GM19455 (cell line): ENCODE measurements at regions not wholly inside any gene's neighbourhood (a gene's known extent, or its start where the extent isn't known, plus 50 kb on each side); places are given as distances from the start of the nearest gene placed in this dataset.
A peak's percentile ranks its signal among the peaks of the same experiment; 100 is the strongest.
"Not testable (repeated sequence)": the region's sequence is repeated elsewhere in the genome, so short reads cannot be mapped to it uniquely, and the experiment has no call there.

ENCODE experiments used
- ATAC-seq: cut with Tn5 transposase; IDR thresholded peaks from one replicate; pipeline ENCODE4 v1.9.1; 2021; ENCODE audit not compliant: unreplicated experiment

DNA sequence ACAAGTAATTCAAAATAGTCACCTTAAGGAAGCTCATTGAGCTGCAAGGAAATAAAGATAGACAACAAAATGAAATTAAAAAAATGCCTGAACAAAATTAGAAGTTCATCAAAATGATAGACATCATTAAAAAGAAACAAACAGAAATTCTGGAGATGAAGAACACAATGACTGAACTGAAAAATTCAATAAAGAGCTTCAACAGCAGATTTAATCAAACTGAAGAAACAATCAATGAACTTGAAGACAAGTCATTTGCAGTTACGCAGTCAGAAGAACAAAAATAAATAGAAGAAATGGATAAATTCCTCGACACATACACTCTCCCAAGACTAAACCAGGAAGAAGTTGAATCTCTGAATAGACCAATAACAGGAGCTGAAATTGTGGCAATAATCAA is 390.0 kb upstream of the SPAG17 start:
- ATAC-seq = no peak

DNA sequence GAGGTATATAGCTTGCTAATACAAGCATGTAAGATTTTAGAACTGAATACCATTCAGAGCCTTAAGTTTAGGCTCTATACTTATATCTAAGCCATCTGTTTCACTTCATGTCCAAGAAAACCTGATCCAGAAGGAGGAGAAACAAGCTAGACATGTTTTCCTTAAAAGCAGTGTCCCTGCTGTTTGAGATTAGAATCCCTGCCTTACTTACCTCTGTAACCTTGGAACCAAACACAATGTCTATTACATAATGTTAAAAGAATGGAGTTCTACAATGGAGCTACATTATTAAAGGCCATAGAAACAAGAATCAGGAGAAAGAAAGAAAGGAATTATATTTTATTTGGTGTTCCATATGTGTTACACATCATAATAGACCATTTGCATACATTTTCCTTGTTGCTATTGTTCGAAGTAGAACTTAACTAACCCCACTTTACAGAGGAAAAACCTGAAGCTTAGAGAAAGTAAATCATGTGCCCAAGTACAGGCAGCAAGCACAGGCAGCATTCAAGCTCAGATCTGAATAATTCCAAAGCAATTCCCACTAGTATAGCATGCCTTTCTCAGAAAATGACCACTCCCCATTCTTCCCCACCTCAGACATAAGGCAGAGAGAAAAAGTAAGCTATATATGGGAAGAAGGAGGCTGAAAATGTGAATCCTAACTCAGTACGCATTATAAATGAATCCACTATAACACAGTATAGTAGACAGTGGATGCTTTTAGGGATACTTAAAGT is 380.1 kb upstream of the SPAG17 start:
- no peak for ATAC-seq

DNA sequence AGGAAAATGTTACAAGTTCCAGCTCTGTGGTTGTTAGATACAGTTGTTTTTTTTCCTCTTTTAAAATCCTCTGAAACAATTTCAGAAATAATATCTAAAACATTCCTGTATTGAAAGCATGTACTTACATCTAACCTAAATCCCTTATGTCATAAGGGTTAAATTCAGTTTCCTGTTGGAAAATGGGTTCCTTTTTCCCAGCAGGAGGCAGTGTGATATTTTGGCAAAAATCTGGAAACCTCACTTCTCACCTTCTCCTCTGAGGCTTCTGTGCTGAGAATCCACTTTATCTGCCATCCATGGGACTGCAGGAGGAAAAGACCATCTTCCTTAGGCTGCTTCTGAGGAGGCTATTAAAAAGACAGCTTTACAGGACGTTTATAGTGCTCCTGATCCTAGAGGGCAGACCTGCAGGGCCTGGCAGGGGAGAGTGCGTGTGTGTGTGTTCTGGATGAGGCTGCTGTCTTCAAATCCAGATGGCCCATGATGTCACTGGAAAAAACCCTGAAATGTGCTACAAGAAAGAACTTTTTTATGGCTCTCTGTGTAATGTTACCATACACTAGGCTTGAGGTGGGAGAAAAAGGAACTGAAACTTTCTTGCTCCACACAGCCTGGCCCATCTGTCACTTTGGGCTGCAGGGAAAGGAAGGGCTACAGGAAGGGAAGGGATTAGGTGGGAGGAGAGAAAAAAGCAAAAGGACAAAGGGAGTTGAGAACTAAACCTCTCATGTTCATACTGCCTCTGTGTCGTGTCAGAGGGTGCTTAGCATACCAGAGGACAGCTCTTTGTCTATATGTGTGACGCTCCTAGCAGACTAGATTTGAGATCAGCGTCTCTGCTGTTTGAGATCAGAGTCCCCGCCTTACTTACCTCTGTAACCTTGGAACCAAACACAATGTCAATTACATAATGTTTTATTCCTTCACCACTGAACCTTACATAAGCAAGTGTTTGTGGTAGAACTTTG is 379.2 kb upstream of the SPAG17 start:
- peak; percentile 59 for ATAC-seq

DNA sequence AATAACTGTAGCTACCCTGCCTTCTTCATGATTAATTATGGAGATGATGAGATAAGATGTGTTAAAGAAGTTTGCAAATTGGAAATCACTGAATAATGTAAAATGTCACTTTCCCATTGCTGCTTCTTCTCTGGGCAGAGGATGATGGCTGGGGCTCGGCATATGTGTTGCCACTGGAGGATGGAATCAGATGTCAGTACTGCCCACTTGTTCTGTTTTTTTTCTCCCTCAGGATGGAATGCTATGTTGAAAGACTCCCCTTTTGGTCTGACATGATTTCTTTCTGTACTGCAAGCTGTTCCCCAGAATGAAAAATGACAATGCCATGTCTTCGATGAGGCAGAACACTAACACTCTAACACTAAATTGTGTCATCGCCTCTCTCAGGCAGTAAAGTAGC is 373.9 kb upstream of the SPAG17 start:
- no peak for ATAC-seq

DNA sequence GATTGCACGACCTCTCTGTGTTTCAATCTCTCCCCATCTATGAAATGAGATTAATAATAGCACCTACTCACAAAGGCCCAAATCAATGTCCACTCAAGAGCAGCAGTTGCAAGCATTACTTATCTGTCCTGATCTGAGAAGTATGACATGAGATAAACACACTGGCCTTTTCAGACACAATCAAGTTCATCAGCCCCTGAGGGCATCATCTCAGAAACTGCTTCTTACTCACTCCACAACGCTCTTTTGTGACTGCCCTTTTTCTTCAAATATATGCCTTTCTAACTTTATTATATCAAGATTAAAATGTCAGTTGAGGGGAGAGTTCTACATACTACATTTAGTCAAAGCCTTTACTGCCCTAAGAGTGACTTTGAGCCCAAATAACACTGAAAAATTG is 371.9 kb upstream of the SPAG17 start:
- ATAC-seq = no peak

DNA sequence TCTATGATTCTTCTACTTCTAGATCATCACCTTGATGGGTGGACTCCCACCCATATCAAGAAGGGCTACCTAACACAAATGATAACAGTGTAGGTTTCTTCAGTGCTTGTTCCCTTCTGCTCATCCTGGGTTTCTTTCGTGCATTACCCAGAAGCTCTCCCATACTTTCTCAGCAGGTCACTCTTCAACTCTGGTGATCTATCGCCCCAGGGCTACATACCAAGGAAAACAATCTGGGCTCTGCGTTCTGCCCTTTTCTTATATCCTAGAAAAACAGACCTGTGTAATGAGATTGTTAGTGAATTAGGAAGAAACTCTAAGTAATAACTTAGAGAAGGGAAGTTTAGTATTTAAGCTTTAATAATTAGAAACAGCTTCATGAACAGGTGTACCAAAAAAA is 370.6 kb upstream of the SPAG17 start:
- ATAC-seq = no peak

DNA sequence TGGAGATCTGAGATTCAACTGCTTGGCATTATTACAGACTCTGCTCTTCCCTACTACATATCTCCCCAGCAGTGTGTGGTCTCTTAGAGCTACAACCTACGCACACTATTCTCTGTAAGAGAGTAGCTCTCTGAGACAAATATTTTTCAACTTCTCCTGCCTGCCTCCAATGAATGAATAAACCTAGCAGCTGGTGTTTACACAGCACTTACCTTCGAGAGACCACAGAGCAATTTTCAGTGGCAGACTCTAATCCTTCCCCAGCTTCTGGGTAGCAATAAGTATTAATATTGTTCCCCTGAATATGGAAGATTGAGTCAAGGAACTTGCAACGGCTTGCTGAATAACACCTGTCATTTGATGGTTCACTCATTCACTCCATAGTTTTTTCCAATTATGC is 350.9 kb upstream of the SPAG17 start:
- no peak for ATAC-seq

DNA sequence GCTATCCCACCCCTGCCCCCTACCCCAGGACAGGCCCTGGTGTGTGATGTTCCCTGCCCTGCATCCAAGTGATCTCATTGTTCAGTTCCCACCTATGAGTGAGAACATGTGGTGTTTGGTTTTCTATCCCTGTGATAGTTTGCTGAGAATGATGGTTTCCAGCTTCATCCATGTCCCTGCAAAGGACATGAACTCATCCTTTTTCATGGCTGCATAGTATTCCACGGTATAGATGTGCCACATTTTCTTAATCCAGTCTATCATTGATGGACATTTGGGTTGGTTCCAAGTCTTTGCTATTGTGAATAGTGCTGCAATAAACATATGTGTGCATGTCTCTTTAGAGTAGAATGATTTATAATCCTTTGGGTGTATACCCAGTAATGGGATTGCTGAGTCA is 326.9 kb upstream of the SPAG17 start:
- not testable (repeated sequence) for ATAC-seq

DNA sequence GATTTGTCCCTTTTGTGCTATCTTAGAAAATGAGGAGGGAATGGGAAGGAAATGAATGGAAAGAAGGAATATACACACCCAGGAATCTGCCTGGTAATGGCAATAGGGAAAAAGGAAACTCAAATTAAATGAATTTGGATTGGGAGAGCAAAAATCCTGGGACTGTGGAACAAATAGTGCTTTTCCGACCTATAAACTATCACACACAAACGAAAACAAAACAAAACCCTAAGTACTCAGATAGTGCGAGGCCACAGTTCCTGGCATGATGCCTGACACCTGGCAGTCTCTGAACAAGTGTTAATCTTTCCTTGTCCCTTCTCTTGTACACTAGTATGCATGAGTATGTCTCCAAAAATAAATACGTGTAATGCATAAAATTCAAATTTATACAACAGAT is 319.8 kb upstream of the SPAG17 start:
- no peak for ATAC-seq

DNA sequence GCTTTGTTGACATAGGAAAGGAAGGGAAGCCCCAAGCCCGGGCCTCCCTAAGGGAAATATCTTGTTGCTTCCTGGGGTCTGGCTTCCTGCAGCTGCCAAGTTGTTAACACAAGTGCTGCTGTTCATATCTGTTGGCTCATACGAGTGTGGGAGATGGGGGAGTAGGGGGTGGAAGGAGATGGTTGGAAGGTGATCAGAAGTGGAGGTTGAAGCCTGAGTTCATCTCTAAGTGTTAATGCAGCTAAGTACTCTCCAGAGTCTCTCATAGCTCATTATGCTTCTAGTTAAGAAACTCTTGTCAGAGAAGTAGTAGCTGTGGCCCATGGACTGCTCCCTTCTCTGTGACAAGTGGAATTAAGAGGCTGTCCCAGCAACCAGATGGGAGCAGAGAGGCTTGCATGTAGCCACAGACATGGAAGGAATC is 319.2 kb upstream of the SPAG17 start:
- no peak for ATAC-seq

DNA sequence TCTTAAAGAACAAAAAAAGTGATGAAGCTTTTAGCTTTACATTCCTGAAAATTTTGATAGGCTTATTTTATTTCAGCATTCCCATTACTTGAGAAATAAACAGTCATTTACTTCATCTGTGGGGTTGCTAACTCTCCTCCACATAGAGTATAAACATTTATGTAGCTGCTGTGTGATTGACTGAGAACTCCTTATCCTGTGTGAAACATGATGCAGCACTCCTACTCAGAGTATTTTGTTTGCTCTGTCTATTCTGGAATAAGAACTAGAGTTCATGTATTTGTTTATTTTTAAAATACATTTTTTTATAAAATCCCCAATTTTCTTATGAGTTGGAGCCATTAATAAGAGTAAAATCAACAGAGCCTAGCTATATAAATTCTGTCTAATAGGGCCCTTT is 318.7 kb upstream of the SPAG17 start:
- ATAC-seq = no peak

DNA sequence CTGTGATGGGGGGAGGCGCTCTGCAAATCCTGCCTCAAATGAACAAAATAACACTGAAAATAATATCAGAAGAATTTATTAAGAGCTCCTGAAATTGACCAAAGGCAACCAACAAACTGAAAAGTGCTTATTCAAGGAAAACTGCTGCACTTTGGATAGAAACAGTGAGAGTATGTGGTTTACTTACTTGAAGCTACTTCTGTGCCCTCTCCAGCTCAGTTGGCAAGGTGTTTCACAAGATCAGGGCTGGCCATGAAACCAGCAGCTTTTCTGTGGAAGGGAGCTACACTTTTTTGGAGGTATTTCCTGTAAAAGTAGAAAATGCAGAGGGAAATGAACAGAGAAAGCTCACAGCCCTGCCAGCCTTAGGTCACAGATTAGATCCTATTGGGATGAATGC is 310.0 kb upstream of the SPAG17 start:
- ATAC-seq = no peak

DNA sequence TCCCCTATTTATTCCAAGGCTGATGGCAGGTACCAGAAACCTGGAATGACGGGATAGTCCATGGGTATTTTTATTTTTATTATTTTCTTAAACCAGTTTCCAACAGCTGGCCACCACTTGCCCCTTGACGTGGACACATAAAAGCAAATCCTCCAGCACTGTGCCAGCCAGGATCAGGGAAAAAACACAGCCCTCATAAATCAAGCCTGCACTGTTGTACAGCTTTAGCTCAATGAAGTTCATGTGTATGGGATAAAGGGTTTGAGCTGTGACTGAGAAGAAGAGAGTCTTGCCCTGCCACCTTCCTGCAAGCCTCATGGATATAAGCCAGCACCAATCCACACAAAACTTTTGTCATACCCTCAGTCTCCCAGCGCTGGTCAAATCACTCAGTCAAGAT is 303.8 kb upstream of the SPAG17 start:
- ATAC-seq = no peak

DNA sequence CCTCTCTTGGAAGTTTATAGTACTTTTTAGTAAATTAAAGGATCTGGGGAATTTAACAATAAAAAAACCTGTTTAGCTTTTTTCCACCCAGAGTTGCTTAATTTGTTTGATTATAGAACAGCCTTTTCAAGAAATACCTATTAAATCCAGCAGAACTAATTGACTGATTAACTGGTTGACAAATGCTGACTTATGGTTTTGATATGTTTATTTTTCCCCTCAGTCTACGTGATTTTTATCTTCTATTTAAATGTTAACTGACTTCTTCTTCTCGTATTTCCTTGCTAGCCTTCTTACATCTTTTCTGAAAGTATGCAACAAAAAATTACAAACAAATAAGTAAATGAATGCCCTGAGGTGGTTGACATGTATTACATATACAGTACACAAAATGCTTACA is 302.9 kb upstream of the SPAG17 start:
- ATAC-seq = no peak

DNA sequence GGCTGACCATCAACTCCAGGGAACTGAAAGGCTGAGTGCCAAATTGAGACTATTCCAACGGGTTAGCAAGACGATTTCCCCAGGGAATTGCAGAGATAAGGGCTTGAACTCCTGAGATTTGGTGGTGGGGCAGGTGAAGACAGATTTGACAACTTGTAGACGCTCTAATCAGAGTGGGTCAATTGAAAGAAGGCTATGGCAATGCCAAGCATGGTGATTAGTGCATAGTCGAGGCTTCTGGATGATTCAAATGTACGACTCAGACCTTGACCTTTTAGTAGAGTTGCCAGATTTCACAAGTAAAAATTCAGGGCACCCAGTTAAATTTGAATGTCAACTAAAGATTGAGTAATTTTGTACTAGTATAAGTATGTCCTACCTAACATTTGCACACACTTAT is 302.1 kb upstream of the SPAG17 start:
- ATAC-seq = no peak

DNA sequence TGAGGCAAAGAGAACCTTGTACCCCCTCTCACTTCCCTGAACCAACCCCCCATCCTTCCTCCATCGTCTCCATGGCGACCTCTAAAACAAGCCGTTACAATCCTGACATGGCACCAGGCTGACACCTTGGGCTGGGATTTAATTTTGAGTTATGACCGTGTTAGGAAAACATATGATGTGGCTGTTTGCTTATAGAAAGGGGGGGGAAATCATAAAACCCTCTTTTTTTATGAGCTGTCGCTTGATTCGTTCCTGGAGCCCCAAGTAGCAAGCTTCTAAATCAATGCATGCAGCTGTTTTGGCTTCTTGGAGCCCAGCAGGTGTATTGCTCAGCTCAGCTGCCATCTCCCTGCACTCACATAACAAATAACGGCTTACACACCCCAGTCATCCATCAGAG is 301.2 kb upstream of the SPAG17 start:
- ATAC-seq = no peak

DNA sequence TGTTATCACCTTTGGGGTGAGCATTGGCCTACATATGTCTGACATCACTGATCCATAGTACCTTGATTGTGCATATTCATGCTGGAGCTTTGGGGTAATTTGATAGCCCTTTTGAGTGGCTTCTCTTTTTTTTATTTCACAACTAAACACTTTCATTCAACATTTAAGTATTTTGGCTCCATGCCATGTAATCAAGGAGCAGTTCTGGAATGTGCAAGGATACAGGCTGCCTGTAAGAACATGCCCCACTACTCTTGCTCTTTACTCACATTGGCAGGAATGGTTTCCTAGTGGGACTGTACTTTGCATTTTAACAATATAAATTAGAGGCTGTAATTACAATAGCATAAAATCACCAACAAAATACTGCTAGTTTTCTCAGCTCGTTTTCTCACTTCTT is 300.7 kb upstream of the SPAG17 start:
- no peak for ATAC-seq

DNA sequence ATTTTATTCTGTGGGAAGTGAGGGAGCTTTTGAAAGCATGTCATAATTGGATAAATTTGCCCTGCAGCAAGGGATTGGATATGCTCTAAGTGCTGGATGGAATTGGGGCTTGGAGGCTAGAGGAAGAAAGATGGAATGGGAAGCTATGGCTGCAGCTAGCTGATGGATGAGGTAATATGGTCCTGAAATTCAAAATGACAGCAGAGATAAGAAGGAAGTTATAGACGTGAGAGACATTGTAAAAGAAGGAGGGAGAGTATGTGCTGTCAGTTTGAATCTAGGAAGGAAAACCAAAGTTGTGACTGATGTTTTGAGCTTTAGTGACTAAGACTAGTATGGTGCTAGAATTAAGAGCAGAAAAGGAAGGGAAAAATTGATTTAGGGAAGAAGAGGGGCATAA is 299.9 kb upstream of the SPAG17 start:
- ATAC-seq = no peak

DNA sequence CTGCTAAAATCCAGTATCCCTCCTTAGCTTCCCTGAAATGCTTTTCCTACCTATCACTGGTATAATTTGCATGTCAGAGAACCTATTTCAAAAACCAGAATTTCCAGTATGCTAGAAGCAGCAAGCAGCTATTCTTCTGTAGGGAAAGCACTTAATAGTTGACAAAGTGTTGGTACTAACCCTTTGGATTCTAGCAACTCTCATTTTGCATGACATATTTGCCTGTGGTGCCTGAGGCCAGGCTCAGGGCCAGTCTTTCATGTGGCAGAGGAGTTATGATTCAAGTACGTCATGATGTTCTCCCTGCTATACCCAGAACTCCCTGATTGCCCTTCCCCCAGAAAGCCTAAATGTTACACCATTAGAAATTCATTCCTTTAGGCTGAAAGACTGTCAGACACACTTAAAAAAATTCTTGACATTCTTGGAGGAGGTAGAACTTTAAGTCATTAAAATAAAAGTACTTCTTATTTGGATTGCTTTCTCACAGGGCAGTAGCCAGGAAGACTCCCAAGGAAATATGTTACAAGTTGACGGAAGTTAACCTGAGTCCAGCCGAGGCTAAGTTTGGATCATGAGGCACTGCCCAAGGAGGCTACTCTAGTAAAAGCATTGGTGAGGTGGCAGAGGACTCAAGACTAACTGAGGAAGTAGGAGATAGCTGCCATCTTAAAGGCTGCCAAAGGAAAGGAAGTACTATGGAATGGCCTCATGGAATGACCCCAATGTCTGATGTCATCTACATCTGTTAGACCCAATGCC is 298.4 kb upstream of the SPAG17 start:
- ATAC-seq = no peak

DNA sequence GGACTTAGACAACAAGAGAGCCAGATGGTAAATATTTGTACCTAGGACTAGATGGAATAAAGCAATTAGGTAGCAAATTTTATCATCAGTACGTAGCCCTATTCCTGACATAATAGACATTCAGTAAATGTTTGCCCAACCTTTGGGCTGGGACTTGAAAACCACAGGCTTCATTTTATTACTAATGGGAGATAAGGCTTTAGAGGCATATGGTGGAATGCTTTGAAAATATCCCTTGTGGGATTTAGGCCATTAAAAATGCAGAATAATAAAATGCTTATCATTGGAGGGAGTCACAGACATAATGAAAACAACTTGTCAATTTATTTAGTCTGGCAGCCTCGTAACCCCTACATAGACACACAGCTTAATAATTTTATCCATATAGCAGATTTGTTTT is 296.1 kb upstream of the SPAG17 start:
- ATAC-seq = no peak

DNA sequence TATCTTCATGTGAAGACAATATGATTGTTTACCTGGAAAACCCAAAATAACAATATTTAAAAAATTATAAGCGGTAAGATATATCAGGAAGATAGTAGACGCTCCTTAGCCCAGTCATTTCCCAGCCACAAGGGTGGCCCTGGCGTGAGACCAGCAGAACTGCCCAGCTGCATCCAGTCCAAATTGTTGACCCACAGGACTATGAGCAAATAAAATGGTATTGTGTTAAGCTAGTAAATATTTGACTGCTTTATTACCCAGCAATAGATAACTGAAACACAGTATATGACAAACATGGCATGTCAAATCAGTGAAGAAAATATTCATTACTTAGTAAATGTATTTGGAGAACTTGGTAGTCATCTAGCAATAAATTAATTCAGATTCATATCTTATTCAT is 294.3 kb upstream of the SPAG17 start:
- ATAC-seq = no peak

DNA sequence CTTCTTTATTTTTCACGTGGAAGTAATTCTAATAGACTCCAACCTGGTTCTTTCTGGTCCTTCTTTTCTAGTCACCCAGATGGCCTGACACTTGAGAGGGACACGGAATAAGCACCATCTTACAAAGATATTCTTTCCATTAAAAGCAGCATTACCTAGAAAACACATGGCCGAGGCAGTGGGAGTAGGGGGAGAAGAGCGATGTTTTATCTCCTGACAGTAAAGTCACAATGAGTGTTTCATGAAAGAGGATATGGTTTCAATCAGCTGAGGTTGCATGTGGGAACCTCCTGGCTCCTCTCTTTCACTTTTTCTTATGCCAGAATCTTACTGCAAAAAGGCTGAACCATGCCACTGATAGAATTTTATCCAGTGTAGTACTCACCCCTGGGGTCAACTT is 288.8 kb upstream of the SPAG17 start:
- ATAC-seq = no peak
